Adipocyte (in vitro differentiated cells): ENCODE measurements at regions not wholly inside any gene's neighbourhood (a gene's known extent, or its start where the extent isn't known, plus 50 kb on each side); places are given as distances from the start of the nearest gene placed in this dataset.
"Not testable (repeated sequence)": the region's sequence is repeated elsewhere in the genome, so short reads cannot be mapped to it uniquely, and the experiment has no call there.

Experiments used
- DNase-seq: peaks from one replicate; pipeline ENCODE4 v3.0.0-alpha.2; 2015; ENCODE audit warnings: low read depth
- H3K27me3 ChIP-seq: replicated peaks from 2 replicates; pipeline ENCODE4 v1.7.0; 2013; ENCODE audit warnings: mild to moderate bottlenecking, low read length, moderate library complexity; ENCODE audit not compliant: control insufficient read depth, insufficient read depth
- H3K36me3 ChIP-seq: 2 replicates; pipeline ENCODE4 v1.7.0; 2013; ENCODE audit warnings: low read length, mild to moderate bottlenecking, moderate library complexity; ENCODE audit not compliant: control insufficient read depth, insufficient read depth, severe bottlenecking
- H3K4me1 ChIP-seq: 2 replicates; pipeline ENCODE4 v1.7.0; 2013; ENCODE audit warnings: mild to moderate bottlenecking, low read length, moderate library complexity; ENCODE audit not compliant: control insufficient read depth, insufficient read depth
- H3K4me3 ChIP-seq: 2 replicates; pipeline ENCODE4 v1.7.0; 2013; ENCODE audit warnings: mild to moderate bottlenecking, low read length, moderate library complexity
- H3K9ac ChIP-seq: 2 replicates; pipeline ENCODE4 v1.7.0; 2013; ENCODE audit warnings: mild to moderate bottlenecking, low read length, moderate library complexity
- H3K9me3 ChIP-seq: 2 replicates; pipeline ENCODE4 v1.7.0; 2013; ENCODE audit warnings: mild to moderate bottlenecking, low read length, moderate library complexity; ENCODE audit not compliant: control insufficient read depth

GRCh38 chr16:13377143-13377542 is 475.7 kb downstream of the SHISA9 start:
- peaks cover 2% of the 10 kb centered on the region for H3K9me3 ChIP-seq
- no peak for DNase-seq
- no peak overlapping the region for H3K9ac ChIP-seq
- no peaks in the 10 kb centered on the region for H3K36me3 ChIP-seq
- no peaks in the 10 kb centered on the region for H3K4me1 ChIP-seq
- no peak overlapping the region for H3K4me3 ChIP-seq
- H3K27me3 ChIP-seq = no peaks in the 10 kb centered on the region

- no peak for DNase-seq
- Histone ChIP-seq H3K36me3 (no peaks in the 10 kb centered on the region), H3K4me3 (no peak overlapping the region), H3K4me1 (no peaks in the 10 kb centered on the region), H3K9me3 (peaks cover under 1% of the 10 kb centered on the region), H3K27me3 (no peaks in the 10 kb centered on the region), H3K9ac (no peak overlapping the region)
These were observed 476.8 kb downstream of the SHISA9 start for GRCh38 chr16:13378151-13378550.

- no peaks in the 10 kb centered on the region for H3K36me3 ChIP-seq
- H3K4me1 ChIP-seq = no peaks in the 10 kb centered on the region
- no peak for DNase-seq
- no peaks in the 10 kb centered on the region for H3K27me3 ChIP-seq
- H3K9me3 ChIP-seq = peaks cover 3% of the 10 kb centered on the region
- H3K4me3 ChIP-seq = no peak overlapping the region
- no peak overlapping the region for H3K9ac ChIP-seq
These were observed 477.9 kb downstream of the SHISA9 start for GRCh38 chr16:13379266-13379665.

- not testable (repeated sequence) for H3K4me1 ChIP-seq, H3K9ac ChIP-seq, H3K27me3 ChIP-seq, H3K36me3 ChIP-seq, H3K4me3 ChIP-seq, DNase-seq
- peaks cover 20% of the 10 kb centered on the region for H3K9me3 ChIP-seq
These were observed 484.0 kb downstream of the SHISA9 start for GRCh38 chr16:13385156-13386040.

GRCh38 chr16:13390093-13390985 is 488.9 kb downstream of the SHISA9 start:
- Histone ChIP-seq H3K36me3 (no peaks in the 10 kb centered on the region), H3K4me1 (no peaks in the 10 kb centered on the region)

GRCh38 chr16:13390986-13391305 is 489.5 kb downstream of the SHISA9 start:
- Histone ChIP-seq H3K4me1 (no peaks in the 10 kb centered on the region), H3K27me3 (no peaks in the 10 kb centered on the region), H3K9me3 (peaks cover 4% of the 10 kb centered on the region), H3K4me3 (no peak overlapping the region), H3K9ac (no peak overlapping the region), H3K36me3 (no peaks in the 10 kb centered on the region)
- DNase-seq = no peak

More at GRCh38 chr16:13390093-13390985, 488.9 kb downstream of the SHISA9 start:
- Histone ChIP-seq H3K27me3 (no peaks in the 10 kb centered on the region), H3K9ac (no peak overlapping the region), H3K9me3 (peaks cover 10% of the 10 kb centered on the region), H3K4me3 (no peak overlapping the region)
- DNase-seq = no peak

- Histone ChIP-seq H3K36me3 (no peaks in the 10 kb centered on the region), H3K4me3 (no peak overlapping the region), H3K4me1 (no peaks in the 10 kb centered on the region), H3K9me3 (peaks cover under 1% of the 10 kb centered on the region), H3K27me3 (no peaks in the 10 kb centered on the region), H3K9ac (no peak overlapping the region)
- DNase-seq = no peak
These were observed 489.9 kb downstream of the SHISA9 start for GRCh38 chr16:13391337-13391736.

GRCh38 chr16:13392341-13392740 is 490.9 kb downstream of the SHISA9 start:
- H3K9ac ChIP-seq = no peak overlapping the region
- no peaks in the 10 kb centered on the region for H3K27me3 ChIP-seq
- DNase-seq = no peak
- H3K9me3 ChIP-seq = no peaks in the 10 kb centered on the region
- no peaks in the 10 kb centered on the region for H3K36me3 ChIP-seq
- H3K4me3 ChIP-seq = no peak overlapping the region
- H3K4me1 ChIP-seq = no peaks in the 10 kb centered on the region

- no peaks in the 10 kb centered on the region for H3K36me3 ChIP-seq
- H3K4me1 ChIP-seq = no peaks in the 10 kb centered on the region
- no peaks in the 10 kb centered on the region for H3K9me3 ChIP-seq
- no peak for DNase-seq
- H3K9ac ChIP-seq = no peak overlapping the region
- H3K4me3 ChIP-seq = no peak overlapping the region
- no peaks in the 10 kb centered on the region for H3K27me3 ChIP-seq
These were observed 492.4 kb downstream of the SHISA9 start for GRCh38 chr16:13393816-13394215.

GRCh38 chr16:13394488-13394887 is 493.1 kb downstream of the SHISA9 start:
- DNase-seq = no peak
- Histone ChIP-seq H3K36me3 (no peaks in the 10 kb centered on the region), H3K9ac (no peak overlapping the region), H3K9me3 (no peaks in the 10 kb centered on the region), H3K4me1 (no peaks in the 10 kb centered on the region), H3K27me3 (no peaks in the 10 kb centered on the region), H3K4me3 (no peak overlapping the region)

GRCh38 chr16:13397126-13397525 is 495.7 kb downstream of the SHISA9 start:
- Histone ChIP-seq H3K9me3 (peaks cover 2% of the 10 kb centered on the region), H3K4me1 (no peaks in the 10 kb centered on the region), H3K4me3 (no peak overlapping the region), H3K36me3 (no peaks in the 10 kb centered on the region), H3K27me3 (no peaks in the 10 kb centered on the region), H3K9ac (no peak overlapping the region)
- no peak for DNase-seq
